RPMI7951 (cell line): ENCODE measurements at regions not wholly inside any gene's neighbourhood (a gene's known extent, or its start where the extent isn't known, plus 50 kb on each side); places are given as distances from the start of the nearest gene placed in this dataset.

Experiments used
- DNase-seq: peaks from one replicate; pipeline ENCODE4 v3.0.0-alpha.2; 2012; ENCODE audit warnings: low read depth

- DNase-seq: no peak
Measured at GRCh38 chr16:86683441-86684194, 105.3 kb downstream of the FOXL1 start.

GRCh38 chr16:86685076-86685475 lies 106.7 kb downstream of the FOXL1 start:
- no peak for DNase-seq

- no peak for DNase-seq
Measured at GRCh38 chr16:86690970-86691369, 112.6 kb downstream of the FOXL1 start.

GRCh38 chr16:86692426-86692825 lies 114.1 kb downstream of the FOXL1 start:
- no peak for DNase-seq

GRCh38 chr16:86693033-86693432 lies 114.7 kb downstream of the FOXL1 start:
- DNase-seq: no peak

- DNase-seq: peak; percentile 71
Measured at GRCh38 chr16:86697715-86698114, 119.4 kb downstream of the FOXL1 start.

- no peak for DNase-seq
Measured at GRCh38 chr16:86700046-86700945, 121.9 kb downstream of the FOXL1 start.

GRCh38 chr16:86701286-86701975 lies 123.1 kb downstream of the FOXL1 start:
- DNase-seq: no peak

- DNase-seq: no peak
Measured at GRCh38 chr16:86702824-86703588, 124.7 kb downstream of the FOXL1 start.

GRCh38 chr16:86704516-86704915 lies 126.2 kb downstream of the FOXL1 start:
- no peak for DNase-seq

GRCh38 chr16:86706726-86707125 lies 128.4 kb downstream of the FOXL1 start:
- no peak for DNase-seq

GRCh38 chr16:86707171-86707570 lies 128.8 kb downstream of the FOXL1 start:
- peak; percentile 29 for DNase-seq

- no peak for DNase-seq
Measured at GRCh38 chr16:86707581-86707980, 129.2 kb downstream of the FOXL1 start.

GRCh38 chr16:86708431-86708830 lies 130.1 kb downstream of the FOXL1 start:
- peak; percentile 32 for DNase-seq

- DNase-seq: no peak
Measured at GRCh38 chr16:86709103-86709502, 130.8 kb downstream of the FOXL1 start.

- peak; percentile 69 for DNase-seq
Measured at GRCh38 chr16:86709902-86710601, 131.7 kb downstream of the FOXL1 start.

GRCh38 chr16:86710602-86710950 lies 132.2 kb downstream of the FOXL1 start:
- no peak for DNase-seq

- DNase-seq: no peak
Measured at GRCh38 chr16:86712158-86713009, 134.0 kb downstream of the FOXL1 start.

GRCh38 chr16:86713021-86713631 lies 134.8 kb downstream of the FOXL1 start:
- no peak for DNase-seq

- peak; percentile 39 for DNase-seq
Measured at GRCh38 chr16:86714166-86714565, 135.8 kb downstream of the FOXL1 start.
